Esophagus muscularis mucosa (tissue), 4 donors: ENCODE measurements at regions not wholly inside any gene's neighbourhood (a gene's known extent, or its start where the extent isn't known, plus 50 kb on each side); places are given as distances from the start of the nearest gene placed in this dataset.

Source experiments
- CTCF ChIP-seq, 3 experiments: fragments of 200-600 bp in 2 of 3; fragments of 450-650 bp in 1 of 3; sonication (generic) in 2 of 3; IDR thresholded peaks; one replicate each; pipeline ENCODE4 v1.5.1; 2017 to 2019; ENCODE audit warnings: antibody characterized with exemption in 3 of 3, mild to moderate bottlenecking in 2 of 3, moderate library complexity in 1 of 3
- EP300 ChIP-seq: sonication (generic); formaldehyde crosslinking; IDR thresholded peaks from one replicate; pipeline ENCODE4 v1.6.1; 2017; ENCODE audit warnings: antibody characterized with exemption
- POLR2AphosphoS5 ChIP-seq, 2 donors: sonication (generic); formaldehyde crosslinking; IDR thresholded peaks; one replicate each; pipeline ENCODE4 v1.6.1; 2017; ENCODE audit warnings: antibody characterized with exemption in 2 of 2

DNA sequence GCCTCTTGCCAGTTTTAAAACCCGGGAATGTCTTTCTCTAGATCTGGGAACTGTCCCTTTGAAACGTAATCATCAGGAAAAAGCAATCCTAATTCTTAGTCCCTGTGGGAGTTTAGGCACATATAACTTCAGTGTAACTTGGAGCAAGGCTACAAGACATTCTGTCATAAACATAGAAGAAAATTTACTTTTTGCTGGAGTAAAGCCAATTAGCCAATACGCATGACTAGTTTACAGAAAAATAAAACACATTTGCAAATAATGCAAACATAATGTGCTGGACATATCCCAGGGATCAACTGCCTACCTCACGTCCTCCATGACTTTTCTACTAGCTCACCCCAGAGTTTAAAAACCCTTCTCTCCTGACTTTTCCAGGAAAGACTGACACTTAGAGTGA is 970.6 kb downstream of the MRPL39 start:
- TF ChIP-seq CTCF (IDR thresholded peaks at IDR 0.05) = no peak
- no peak for TF ChIP-seq POLR2AphosphoS5 (IDR thresholded peaks at IDR 0.05)
- no peak for TF ChIP-seq EP300
